CD1c-positive myeloid dendritic cell (primary cell): ENCODE measurements at regions not wholly inside any gene's neighbourhood (a gene's known extent, or its start where the extent isn't known, plus 50 kb on each side); places are given as distances from the start of the nearest gene placed in this dataset.

Source experiments
- DNase-seq: peaks from one replicate; pipeline ENCODE4 v3.0.0-alpha.2; 2016; ENCODE audit errors: extremely low spot score

DNA sequence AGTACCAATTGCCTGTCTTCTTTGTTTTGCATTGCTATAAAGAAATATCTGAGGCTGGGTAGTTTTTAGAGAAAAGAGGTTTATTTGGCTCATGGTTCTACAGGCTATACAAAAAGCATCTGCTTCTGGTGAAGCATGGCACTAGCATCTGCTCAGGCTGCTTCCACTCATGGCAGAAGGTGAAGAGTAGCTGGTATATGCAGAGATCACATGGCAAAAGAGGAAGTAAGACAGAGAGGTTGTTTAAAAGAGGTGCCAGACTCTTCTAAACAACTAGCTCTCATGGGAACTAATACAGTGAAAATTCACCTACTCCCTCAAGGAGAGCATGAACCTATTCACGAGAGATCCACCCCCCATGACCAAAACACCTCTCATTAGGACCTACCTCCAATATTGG is 56.7 kb upstream of the GUCA2B start:
- no peak for DNase-seq

DNA sequence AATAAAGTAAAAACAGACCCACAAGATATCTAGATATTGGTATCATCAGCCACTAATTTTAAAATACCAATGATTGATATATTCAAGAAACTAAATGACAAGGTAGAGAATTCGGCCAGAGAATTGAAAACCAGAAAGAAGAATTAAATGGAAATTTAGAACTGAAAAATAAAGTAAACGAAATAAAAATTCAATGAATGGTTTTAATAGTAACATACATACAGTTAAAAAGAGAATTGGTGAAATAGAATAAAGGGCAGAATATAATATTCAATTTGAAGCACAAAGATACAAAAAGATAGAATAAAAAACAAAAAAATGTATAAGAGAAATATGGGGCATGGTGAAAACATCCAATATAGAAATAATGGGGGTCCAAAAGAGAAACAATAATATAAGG is 64.0 kb upstream of the GUCA2B start:
- no peak for DNase-seq

GRCh38 chr1:42086146-42086545 is 67.1 kb upstream of the GUCA2B start:
- no peak for DNase-seq

GRCh38 chr1:42085596-42085995 is 67.6 kb upstream of the GUCA2B start:
- DNase-seq = peak; percentile 3

GRCh38 chr1:42081475-42081874 is 71.7 kb upstream of the GUCA2B start:
- no peak for DNase-seq

- no peak for DNase-seq
These were observed 78.0 kb upstream of the GUCA2B start for GRCh38 chr1:42075179-42075578.

GRCh38 chr1:42070996-42071395 is 82.2 kb upstream of the GUCA2B start:
- DNase-seq = no peak

GRCh38 chr1:42057800-42058199 is 95.4 kb upstream of the GUCA2B start:
- DNase-seq = no peak

DNA sequence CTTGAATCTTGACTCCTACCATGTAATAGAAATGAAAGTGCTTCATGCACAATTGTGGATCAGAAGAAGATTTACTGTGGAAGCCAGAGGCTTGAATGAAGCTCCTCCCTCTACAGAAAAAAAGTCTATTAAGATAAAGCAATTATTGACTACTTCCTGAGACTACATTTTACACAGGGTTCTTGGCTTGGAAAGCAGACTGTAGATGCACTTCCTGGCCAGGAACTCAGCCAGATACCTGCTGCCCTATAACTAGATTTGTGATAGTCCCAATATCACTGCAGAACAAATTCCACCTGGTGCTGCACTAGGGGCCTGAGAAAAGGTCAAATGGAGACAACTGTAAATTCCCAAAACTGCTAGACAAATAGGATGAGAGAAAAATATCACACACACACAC is 96.8 kb upstream of the GUCA2B start:
- DNase-seq = no peak

DNA sequence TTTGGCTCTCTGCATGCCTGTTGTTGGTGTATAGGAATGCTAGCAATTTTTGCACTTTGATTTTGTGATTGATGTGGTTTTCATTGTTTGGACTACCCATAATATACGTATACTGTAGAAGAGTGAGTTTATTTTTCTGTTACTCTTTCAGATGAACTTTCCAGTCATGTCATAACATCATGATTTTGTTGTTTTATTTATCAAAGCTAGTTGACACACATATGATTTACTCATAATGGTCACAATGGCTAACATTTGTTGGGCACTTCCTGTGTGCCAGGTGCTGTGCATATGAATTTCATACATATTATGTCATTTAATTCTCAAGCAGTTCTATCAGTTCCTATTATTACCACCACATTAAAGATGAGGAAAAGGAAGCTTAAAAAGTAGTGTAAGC is 98.1 kb upstream of the GUCA2B start:
- DNase-seq = no peak

- no peak for DNase-seq
These were observed 101.0 kb upstream of the GUCA2B start for GRCh38 chr1:42052072-42052699.

- DNase-seq = no peak
These were observed 105.7 kb upstream of the GUCA2B start for GRCh38 chr1:42047508-42047880.

- DNase-seq = no peak
These were observed 106.3 kb upstream of the GUCA2B start for GRCh38 chr1:42046761-42047507.

GRCh38 chr1:42044346-42044745 is 108.9 kb upstream of the GUCA2B start:
- no peak for DNase-seq

DNA sequence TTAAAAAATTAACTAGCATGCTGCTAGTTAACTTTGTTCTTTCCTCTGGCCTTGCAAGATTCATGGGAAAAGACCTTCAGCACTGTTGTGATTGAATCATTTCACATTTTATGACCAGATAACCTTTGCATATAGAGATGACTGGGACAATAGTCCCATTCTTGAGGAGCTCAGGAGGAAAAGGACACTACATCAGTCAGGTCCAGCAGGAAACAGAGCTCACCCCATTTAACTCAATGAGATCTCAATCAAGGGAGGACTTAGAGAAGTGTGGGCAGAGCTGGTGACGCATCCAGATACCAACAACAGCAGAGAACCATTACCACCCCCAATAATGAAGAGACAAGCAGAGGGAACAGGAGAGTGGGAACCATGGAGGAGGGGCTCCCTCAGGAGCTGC is 109.4 kb upstream of the GUCA2B start:
- DNase-seq = no peak

DNA sequence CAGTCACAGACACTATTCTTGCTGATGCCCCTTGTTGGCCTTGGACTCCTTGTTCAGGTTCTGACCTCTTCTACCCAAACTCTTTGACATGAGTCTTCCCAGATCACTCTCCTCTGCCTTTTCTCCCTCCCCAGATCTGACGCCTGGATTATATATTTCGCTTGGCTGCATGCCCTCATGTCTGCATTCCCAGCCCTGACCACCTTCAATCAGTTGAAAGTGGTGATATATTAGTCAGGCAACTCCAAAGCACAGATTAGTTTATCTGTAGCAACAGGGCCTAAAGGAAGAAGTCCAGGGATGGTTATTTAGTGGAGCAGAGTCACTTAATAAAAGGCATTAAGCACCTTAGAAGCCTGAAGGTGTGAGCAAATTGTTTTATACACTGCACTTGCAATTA is 110.0 kb upstream of the GUCA2B start:
- no peak for DNase-seq

GRCh38 chr1:42041031-42041430 is 112.2 kb upstream of the GUCA2B start:
- no peak for DNase-seq

DNA sequence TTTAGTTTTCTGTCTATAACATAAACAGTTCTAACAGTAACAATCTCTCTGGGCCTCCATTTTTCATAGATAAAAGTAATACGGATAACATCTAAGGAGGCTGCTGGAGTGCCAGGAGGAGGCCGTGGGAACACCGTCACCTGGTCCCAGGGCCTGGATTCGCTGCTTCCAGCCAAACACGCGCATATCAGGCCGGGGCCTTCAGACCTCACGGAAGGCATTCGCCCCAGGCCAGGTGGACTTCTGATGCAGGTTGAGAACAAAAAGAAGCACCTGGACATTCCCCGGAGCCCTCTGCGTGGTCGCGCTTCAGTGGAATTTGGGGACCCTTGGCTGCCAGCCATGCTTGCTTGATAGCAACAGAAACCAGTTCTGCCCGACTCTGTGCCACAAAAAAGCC is 113.1 kb upstream of the GUCA2B start:
- no peak for DNase-seq

DNA sequence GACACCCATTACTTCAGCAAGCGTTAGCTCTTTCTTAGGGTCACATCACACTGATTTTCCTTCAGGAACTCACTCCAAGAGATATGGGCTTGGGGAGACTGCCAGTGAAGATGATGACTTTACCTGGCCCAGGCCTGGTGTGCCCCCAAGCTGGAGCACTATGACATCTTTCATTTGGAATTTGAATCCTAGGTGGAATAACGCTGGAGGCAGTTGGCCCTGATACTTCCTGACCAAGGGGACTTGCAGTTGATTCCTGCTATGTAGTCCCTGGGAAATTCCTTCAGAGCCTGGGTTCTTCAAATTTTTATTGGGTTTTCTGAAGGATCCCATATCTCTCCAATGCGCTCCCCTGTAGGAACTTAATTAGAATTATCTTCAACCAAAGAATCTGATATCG is 114.9 kb upstream of the GUCA2B start:
- DNase-seq = no peak

DNA sequence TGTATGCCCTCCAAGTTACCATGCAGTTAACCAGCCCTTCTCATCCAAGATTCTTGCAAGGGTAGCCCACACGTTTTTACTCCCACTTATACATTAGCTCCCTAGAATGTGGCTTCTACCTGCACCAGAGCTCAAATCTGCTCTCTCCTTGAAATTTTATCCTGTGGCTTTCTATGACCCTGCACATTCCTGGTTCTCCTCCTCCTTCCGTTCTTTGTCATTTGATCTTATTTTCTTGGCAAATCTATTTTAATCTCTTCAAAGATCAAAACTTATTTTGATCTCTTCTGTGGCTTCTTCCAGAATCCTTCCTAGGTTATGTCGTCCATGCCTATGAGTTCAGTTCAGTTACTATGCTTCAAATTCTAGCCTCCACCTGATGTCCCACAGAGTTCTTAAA is 115.6 kb upstream of the GUCA2B start:
- no peak for DNase-seq

DNA sequence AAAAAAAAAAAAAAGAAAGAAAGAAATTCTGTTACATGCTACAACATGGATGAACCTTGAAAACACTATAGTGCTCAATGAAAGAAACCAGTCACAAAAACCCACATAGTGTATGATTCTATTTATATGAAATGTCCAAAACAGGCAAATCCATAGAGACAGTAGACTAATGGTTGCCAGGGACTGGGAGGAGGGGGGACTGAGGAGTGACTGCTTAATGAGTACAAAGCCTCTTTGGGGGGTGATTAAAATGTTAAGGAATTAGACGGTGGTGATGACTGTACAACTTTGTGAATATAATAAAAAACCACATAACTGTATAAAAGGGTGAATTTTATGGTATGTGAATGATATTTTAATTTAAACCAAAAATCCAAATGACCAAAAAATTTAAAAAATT is 116.0 kb upstream of the GUCA2B start:
- no peak for DNase-seq

GRCh38 chr1:42035830-42036604 is 117.2 kb upstream of the GUCA2B start:
- peak; percentile 97 for DNase-seq

DNA sequence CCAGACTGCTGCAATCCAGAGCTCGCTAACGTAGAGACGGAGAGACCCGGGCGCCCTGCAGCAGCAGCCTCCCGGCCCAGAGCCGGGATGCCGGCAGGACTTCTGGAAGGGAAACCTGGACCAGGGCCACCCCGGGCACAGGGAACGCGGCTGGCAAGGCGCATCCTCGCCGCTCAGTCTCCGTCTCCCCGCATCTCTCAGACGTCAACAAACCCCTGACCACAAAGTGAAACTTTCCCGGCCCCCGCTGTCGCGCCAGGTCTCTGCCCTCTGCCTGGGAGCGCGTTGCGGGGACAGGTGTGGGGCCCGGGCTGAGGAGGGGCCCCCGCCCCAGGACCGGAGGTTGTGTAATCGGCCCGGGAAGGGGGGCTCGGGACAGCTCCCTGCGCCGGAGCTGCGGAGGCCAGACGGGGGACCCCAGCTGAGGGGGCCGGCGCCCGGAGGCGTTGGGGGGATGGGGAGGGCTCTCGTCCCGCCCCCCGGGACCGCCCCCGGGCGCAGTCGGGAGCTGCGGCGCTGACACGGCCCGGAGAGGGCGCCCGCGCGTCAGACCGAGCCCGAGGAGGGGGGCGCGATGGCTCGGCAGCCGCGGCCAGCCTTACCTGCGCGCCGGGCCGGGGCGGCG is 116.6 kb upstream of the HIVEP3 start:
- DNase-seq = peak; percentile 19
